ENCODE measurements at regions not wholly inside any gene's neighbourhood (a gene's known extent, or its start where the extent isn't known, plus 50 kb on each side); places are given as distances from the start of the nearest gene placed in this dataset.
A peak's percentile ranks its signal among the peaks of the same experiment; 100 is the strongest.
"Not testable (repeated sequence)": the region's sequence is repeated elsewhere in the genome, so short reads cannot be mapped to it uniquely, and the experiment has no call there.

GRCh38 chr4:132386130-132386529 lies 763.0 kb upstream of the PCDH10 start:
- DNase-seq, result no peak

- DNase-seq, result no peak
These were observed 762.0 kb upstream of the PCDH10 start for GRCh38 chr4:132387060-132387459.

- no peak for DNase-seq
These were observed 753.5 kb upstream of the PCDH10 start for GRCh38 chr4:132395561-132395960.

- DNase-seq, result no peak
These were observed 752.5 kb upstream of the PCDH10 start for GRCh38 chr4:132396636-132397035.

GRCh38 chr4:132417220-132417619 lies 731.9 kb upstream of the PCDH10 start:
- DNase-seq, result no peak

- DNase-seq, result no peak
These were observed 722.0 kb upstream of the PCDH10 start for GRCh38 chr4:132427125-132427524.

- DNase-seq, result no peak
These were observed 712.0 kb upstream of the PCDH10 start for GRCh38 chr4:132437117-132437516.

- no peak for DNase-seq
These were observed 703.7 kb upstream of the PCDH10 start for GRCh38 chr4:132445386-132445785.

- not testable (repeated sequence) for DNase-seq
These were observed 691.1 kb upstream of the PCDH10 start for GRCh38 chr4:132457987-132458386.

GRCh38 chr4:132479543-132479942 lies 669.6 kb upstream of the PCDH10 start:
- DNase-seq, result no peak

GRCh38 chr4:132488555-132488954 lies 660.5 kb upstream of the PCDH10 start:
- no peak for DNase-seq

GRCh38 chr4:132493476-132493875 lies 655.6 kb upstream of the PCDH10 start:
- DNase-seq, result no peak

GRCh38 chr4:132495267-132495812 lies 653.8 kb upstream of the PCDH10 start:
- not testable (repeated sequence) for DNase-seq

GRCh38 chr4:132498215-132498614 lies 650.9 kb upstream of the PCDH10 start:
- no peak for DNase-seq

GRCh38 chr4:132502096-132502552 lies 647.0 kb upstream of the PCDH10 start:
- DNase-seq, result no peak

- no peak for DNase-seq
These were observed 644.7 kb upstream of the PCDH10 start for GRCh38 chr4:132504438-132504837.

GRCh38 chr4:132506568-132506967 lies 642.5 kb upstream of the PCDH10 start:
- no peak for DNase-seq

GRCh38 chr4:132513491-132513890 lies 635.6 kb upstream of the PCDH10 start:
- DNase-seq, result no peak

- no peak for DNase-seq
These were observed 622.4 kb upstream of the PCDH10 start for GRCh38 chr4:132526652-132527051.

- no peak for DNase-seq
These were observed 621.3 kb upstream of the PCDH10 start for GRCh38 chr4:132527817-132528216.

- no peak for DNase-seq
These were observed 618.2 kb upstream of the PCDH10 start for GRCh38 chr4:132530861-132531260.

GRCh38 chr4:132540268-132540667 lies 608.8 kb upstream of the PCDH10 start:
- no peak for DNase-seq

GRCh38 chr4:132540797-132541196 lies 608.3 kb upstream of the PCDH10 start:
- DNase-seq, result peak; percentile 33

- no peak for DNase-seq
These were observed 606.9 kb upstream of the PCDH10 start for GRCh38 chr4:132542228-132542627.

GRCh38 chr4:132548463-132548862 lies 600.6 kb upstream of the PCDH10 start:
- no peak for DNase-seq

- no peak for DNase-seq
These were observed 592.8 kb upstream of the PCDH10 start for GRCh38 chr4:132556316-132556715.
